Mucosa of rectum (tissue), 2 donors: ENCODE measurements at regions not wholly inside any gene's neighbourhood (a gene's known extent, or its start where the extent isn't known, plus 50 kb on each side); places are given as distances from the start of the nearest gene placed in this dataset.

Experiments used
- H3K27ac ChIP-seq, 2 donors: one replicate each; pipeline ENCODE4 v1.7.0; 2013; ENCODE audit warnings: inconsistent platforms in 2 of 2, low read depth in 2 of 2, low read length in 2 of 2
- H3K27me3 ChIP-seq, 2 donors: one replicate each; pipeline ENCODE4 v1.7.0; 2013; ENCODE audit warnings: low read length in 2 of 2; ENCODE audit not compliant: control insufficient read depth in 2 of 2, insufficient read depth in 2 of 2
- H3K36me3 ChIP-seq, 2 donors: one replicate each; pipeline ENCODE4 v1.7.0; 2013; ENCODE audit warnings: low read length in 2 of 2; ENCODE audit not compliant: control insufficient read depth in 2 of 2, insufficient read depth in 2 of 2
- H3K4me1 ChIP-seq, 2 donors: one replicate each; pipeline ENCODE4 v1.7.0; 2013; ENCODE audit warnings: low read length in 2 of 2, mild to moderate bottlenecking in 1 of 2; ENCODE audit not compliant: control insufficient read depth in 2 of 2, insufficient read depth in 2 of 2
- H3K4me3 ChIP-seq, 2 donors: one replicate each; pipeline ENCODE4 v1.7.0; 2013; ENCODE audit warnings: low read length in 2 of 2
- H3K9ac ChIP-seq, 2 donors: one replicate each; pipeline ENCODE4 v1.7.0; 2013; ENCODE audit warnings: low read length in 2 of 2, low read depth in 1 of 2, mild to moderate bottlenecking in 1 of 2
- H3K9me3 ChIP-seq, 2 donors: one replicate each; pipeline ENCODE4 v1.7.0; 2013; ENCODE audit warnings: low read length in 2 of 2; ENCODE audit not compliant: control insufficient read depth in 2 of 2
- donor health status: healthy.
- donor health status: Normal muscosa, but diverticular disease.

GRCh38 chr2:70397186-70397585 is 95.3 kb upstream of the FAM136A start:
- Histone ChIP-seq H3K36me3 (no peaks in the 10 kb centered on the region), H3K9ac (no peak overlapping the region), H3K27me3 (no peaks in the 10 kb centered on the region), H3K4me3 (no peak overlapping the region), H3K27ac (no peak overlapping the region), H3K9me3 (no peaks in the 10 kb centered on the region), H3K4me1 (no peaks in the 10 kb centered on the region)

- Histone ChIP-seq H3K4me1 (no peaks in the 10 kb centered on the region), H3K27ac (no peak overlapping the region), H3K36me3 (no peaks in the 10 kb centered on the region), H3K9me3 (no peaks in the 10 kb centered on the region), H3K27me3 (no peaks in the 10 kb centered on the region), H3K9ac (no peak overlapping the region), H3K4me3 (no peak overlapping the region)
Measured at GRCh38 chr2:70396612-70397011, 94.7 kb upstream of the FAM136A start.

GRCh38 chr2:70393881-70394280 is 92.0 kb upstream of the FAM136A start:
- Histone ChIP-seq H3K9me3 (no peaks in the 10 kb centered on the region), H3K27me3 (no peaks in the 10 kb centered on the region), H3K9ac (no peak overlapping the region), H3K4me1 (no peaks in the 10 kb centered on the region), H3K36me3 (no peaks in the 10 kb centered on the region), H3K4me3 (no peak overlapping the region), H3K27ac (no peak overlapping the region)

- Histone ChIP-seq H3K4me3 (no peak overlapping the region), H3K4me1 (no peaks in the 10 kb centered on the region), H3K9me3 (no peaks in the 10 kb centered on the region), H3K27me3 (no peaks in the 10 kb centered on the region), H3K9ac (no peak overlapping the region), H3K27ac (no peak overlapping the region), H3K36me3 (no peaks in the 10 kb centered on the region)
Measured at GRCh38 chr2:70391988-70392387, 90.1 kb upstream of the FAM136A start.

DNA sequence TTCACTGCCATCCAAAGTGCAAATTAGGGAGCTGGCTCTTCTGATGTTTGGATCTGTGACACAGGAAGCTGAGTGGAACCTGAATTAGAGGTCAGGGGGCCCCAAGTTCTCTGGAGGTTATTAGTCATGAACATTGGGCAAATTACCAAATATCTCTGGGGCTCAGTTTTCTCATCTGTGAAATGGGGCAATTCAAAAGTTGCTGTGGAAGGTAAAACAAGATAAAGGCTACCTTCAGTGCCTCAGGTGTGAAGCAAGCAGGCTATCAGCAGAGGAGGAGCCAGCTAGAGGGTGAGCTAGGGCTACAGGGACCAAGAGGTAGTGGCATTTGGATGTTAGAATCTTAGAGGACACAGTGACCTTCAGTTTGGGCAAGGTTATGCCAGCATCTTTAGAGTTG is 89.4 kb upstream of the FAM136A start:
- Histone ChIP-seq H3K27ac (no peak overlapping the region), H3K4me1 (no peaks in the 10 kb centered on the region), H3K4me3 (no peak overlapping the region), H3K27me3 (no peaks in the 10 kb centered on the region), H3K9me3 (no peaks in the 10 kb centered on the region), H3K9ac (no peak overlapping the region), H3K36me3 (no peaks in the 10 kb centered on the region)

- Histone ChIP-seq H3K27me3 (no peaks in the 10 kb centered on the region), H3K36me3 (no peaks in the 10 kb centered on the region), H3K9me3 (no peaks in the 10 kb centered on the region), H3K4me1 (no peaks in the 10 kb centered on the region), H3K9ac (no peak overlapping the region), H3K4me3 (no peak overlapping the region), H3K27ac (no peak overlapping the region)
Measured at GRCh38 chr2:70388813-70389212, 86.9 kb upstream of the FAM136A start.

DNA sequence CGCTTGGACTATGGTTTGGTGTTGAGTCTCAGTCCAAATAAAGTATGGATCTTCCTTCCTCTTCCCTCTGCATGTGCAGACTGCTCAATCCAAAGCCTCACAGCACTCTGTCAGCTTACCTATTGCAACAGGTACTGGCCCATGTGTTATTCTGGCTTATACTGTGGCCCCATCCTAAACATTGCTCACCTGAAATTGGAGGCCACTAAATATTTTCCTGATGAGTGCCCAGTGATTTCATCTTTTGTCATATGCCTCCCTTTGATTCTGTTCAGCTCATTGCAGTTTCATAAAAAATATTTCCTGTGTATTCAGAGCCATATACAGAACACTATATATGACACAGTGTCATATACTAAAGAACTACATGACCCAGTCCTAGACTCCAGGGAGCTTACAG is 86.3 kb upstream of the FAM136A start:
- Histone ChIP-seq H3K9ac (no peak overlapping the region), H3K27me3 (no peaks in the 10 kb centered on the region), H3K27ac (no peak overlapping the region), H3K4me1 (no peaks in the 10 kb centered on the region), H3K4me3 (no peak overlapping the region), H3K9me3 (no peaks in the 10 kb centered on the region), H3K36me3 (no peaks in the 10 kb centered on the region)

GRCh38 chr2:70385966-70386595 is 84.2 kb upstream of the FAM136A start:
- no peaks in the 10 kb centered on the region for H3K4me1 ChIP-seq
- no peaks in the 10 kb centered on the region for H3K27me3 ChIP-seq
- no peaks in the 10 kb centered on the region for H3K9me3 ChIP-seq
- H3K9ac ChIP-seq = no peak overlapping the region
- no peak overlapping the region for H3K27ac ChIP-seq
- no peaks in the 10 kb centered on the region for H3K36me3 ChIP-seq
- no peak overlapping the region for H3K4me3 ChIP-seq

DNA sequence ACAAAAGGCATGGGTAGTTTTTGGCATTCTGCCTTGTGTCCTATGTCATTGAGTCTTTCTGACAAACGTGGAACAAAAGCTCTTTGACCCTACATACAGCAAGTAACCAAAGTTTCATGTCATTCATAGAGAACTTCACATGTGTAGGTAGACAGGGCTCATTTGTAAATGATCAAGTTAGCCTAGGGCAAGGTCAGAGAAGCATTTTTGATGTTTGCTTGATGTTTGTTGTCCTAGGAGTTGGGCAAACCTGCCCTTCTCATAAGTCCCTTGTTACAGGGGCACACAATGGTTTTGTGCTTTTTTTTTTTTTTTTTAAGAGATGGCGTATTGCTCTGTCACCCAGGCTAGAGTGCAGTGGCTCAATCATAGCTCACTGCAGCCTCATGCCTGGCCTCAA is 83.3 kb upstream of the FAM136A start:
- H3K4me1 ChIP-seq = no peaks in the 10 kb centered on the region

DNA sequence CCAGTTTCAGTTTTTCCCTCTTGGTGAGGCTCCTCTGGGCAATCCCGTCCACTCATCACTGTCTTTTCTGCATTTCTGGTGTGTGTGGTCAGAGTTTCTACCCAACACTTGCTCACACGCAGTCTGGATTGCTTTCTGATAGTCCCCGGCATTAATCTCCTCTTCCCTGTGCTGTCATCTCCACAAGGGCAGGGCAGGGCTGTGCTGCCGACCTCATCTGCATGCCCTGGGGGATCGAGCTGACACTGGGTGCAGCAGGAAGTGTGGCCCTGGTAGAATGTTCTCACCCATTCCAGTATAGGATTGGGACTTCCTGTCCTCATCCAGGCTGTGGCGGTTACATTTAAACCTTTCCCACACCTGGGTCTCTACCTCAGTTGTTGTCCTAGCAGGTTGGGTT is 80.0 kb upstream of the FAM136A start:
- H3K4me3 ChIP-seq = no peak overlapping the region
- no peak overlapping the region for H3K9ac ChIP-seq
- H3K9me3 ChIP-seq = no peaks in the 10 kb centered on the region
- no peaks in the 10 kb centered on the region for H3K36me3 ChIP-seq
- H3K4me1 ChIP-seq = no peaks in the 10 kb centered on the region
- no peak overlapping the region for H3K27ac ChIP-seq
- no peaks in the 10 kb centered on the region for H3K27me3 ChIP-seq

More for the DNA sequence above, 83.3 kb upstream of the FAM136A start:
- no peak overlapping the region for H3K27ac ChIP-seq
- no peaks in the 10 kb centered on the region for H3K36me3 ChIP-seq
- H3K9ac ChIP-seq = no peak overlapping the region
- H3K27me3 ChIP-seq = no peaks in the 10 kb centered on the region
- no peak overlapping the region for H3K4me3 ChIP-seq
- H3K9me3 ChIP-seq = no peaks in the 10 kb centered on the region

- Histone ChIP-seq H3K27me3 (no peaks in the 10 kb centered on the region), H3K36me3 (no peaks in the 10 kb centered on the region), H3K9ac (no peak overlapping the region), H3K9me3 (no peaks in the 10 kb centered on the region), H3K4me3 (no peak overlapping the region), H3K27ac (no peak overlapping the region), H3K4me1 (no peaks in the 10 kb centered on the region)
Measured at GRCh38 chr2:70381235-70381634, 79.4 kb upstream of the FAM136A start.
